ENCODE measurements at regions not wholly inside any gene's neighbourhood (a gene's known extent, or its start where the extent isn't known, plus 50 kb on each side); places are given as distances from the start of the nearest gene placed in this dataset.
A peak's percentile ranks its signal among the peaks of the same experiment; 100 is the strongest.

DNA sequence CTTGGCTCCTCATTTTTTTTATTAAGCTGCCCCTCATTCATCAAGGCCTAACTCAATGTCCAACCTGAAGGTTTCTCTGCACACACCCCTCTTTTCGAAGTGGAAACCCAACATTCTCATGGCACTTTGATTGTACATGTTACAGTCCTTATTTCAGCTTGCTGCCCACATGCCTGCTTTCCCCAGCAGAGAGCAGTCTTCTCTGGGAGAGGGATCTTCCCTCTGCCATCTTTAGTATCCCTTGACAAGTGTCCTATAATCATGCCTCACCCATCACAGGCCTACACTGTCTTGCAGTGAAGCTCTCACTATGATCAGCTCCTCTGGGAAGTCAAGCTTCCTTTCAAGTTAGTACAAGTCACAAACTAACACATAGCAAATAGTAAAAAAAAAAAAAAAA lies 175.1 kb downstream of the ACER2 start:
- FAIRE-seq = no peak

DNA sequence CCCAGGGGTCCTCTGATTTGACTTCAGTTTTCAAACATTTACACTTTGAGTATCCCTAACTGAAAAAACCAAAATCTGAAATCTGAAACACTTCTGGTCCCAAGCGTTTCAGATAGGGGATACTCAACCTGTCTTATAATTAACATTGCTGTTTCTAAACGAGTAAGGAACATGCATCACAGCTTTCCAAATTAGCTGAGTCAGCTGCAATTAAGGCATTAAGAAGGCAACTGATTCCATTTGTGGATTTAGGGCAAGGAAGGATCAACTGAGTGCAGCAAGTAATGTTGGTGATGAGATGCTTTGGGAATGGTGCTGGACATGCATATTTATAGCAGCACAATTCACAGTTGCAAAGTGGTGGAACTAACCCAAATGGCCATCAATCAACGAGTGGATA lies 168.6 kb downstream of the ACER2 start:
- FAIRE-seq = no peak

DNA sequence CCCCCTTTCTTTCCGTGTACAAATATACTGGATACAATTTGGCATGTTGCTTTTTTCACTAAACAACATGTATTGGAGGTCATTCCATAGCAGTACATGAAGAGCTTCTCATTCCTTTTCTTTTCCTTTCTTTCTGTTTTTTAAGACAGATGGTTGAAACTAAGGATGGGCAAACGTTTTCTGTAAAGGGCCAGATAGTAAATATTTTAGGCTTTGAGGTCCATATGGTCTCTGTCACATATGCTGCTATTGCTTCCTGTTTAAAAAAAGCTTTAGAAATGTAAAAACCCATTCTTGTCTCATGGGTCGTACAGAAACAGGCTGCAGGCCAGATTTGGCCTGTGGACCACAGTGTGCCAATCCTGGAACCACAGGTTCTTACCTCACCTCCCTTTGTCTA lies 160.1 kb downstream of the ACER2 start:
- FAIRE-seq = no peak

DNA sequence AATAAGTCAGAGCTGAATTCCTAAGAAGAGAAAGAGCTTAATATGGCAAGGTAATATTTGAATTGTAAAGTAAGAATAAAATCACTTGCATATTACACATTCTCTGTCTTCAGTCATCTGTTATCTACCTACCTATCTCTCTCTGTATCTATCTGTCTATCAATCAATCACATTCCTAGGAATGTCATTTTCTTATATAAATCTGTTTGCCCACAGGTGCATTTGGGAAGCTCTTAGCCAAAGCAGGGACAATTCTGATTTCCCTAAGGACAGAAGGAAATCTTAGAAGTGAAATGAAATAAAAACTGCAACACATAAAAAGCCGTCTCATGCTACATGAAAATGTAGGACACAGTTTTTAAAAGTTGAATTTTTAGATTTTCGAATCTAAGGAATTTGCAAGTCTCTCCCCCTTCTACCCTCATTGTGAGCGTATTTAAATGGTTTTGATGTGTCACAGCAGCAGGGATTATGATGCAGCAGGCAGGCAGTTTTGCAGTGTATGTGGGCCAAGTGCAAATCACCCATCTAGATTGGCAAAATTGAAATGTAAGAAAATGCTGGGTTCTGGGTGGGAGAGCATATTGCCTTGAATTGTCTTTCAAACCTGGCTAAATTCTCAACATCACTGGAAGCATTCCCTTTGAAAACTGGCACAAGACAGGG lies 155.7 kb downstream of the ACER2 start:
- no peak for FAIRE-seq

DNA sequence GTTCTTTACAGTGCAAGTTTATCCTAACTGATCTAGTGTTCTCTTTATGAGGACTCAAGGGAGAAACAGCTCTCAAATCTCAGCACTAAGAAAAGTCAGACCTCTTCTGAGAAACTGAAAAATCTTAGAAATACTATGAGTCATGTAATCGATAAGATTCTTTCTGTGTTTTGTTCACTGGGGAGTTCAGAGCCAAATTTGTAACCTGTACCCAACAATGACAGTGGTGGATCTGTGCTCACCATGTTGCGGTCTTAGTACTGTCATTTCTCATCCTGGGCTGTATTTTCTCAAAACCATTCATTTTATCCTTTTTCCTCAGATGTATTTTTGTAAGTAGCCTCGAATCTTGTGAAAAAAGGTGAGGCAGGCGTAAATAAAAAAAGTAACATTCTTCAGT lies 146.4 kb downstream of the ACER2 start:
- FAIRE-seq = no peak

DNA sequence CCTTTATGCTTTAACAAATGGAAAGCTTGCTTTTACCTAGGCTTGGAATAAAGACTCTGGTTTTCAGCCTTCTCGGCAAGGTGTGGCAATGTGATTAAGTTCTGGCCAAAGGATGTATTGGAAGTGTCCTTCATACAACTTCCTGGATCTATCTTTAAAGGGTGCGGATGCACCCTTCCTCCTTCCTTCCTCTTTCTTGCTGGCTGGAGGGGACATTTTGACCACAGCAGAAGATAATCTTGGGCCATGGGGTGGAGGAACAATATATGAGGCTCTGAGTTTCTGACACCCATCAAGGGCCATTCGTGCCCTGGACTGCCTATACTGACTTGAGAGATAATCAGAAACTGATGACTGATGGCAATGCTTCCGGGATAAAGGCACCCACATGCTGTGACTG lies 145.7 kb downstream of the ACER2 start:
- no peak for FAIRE-seq

DNA sequence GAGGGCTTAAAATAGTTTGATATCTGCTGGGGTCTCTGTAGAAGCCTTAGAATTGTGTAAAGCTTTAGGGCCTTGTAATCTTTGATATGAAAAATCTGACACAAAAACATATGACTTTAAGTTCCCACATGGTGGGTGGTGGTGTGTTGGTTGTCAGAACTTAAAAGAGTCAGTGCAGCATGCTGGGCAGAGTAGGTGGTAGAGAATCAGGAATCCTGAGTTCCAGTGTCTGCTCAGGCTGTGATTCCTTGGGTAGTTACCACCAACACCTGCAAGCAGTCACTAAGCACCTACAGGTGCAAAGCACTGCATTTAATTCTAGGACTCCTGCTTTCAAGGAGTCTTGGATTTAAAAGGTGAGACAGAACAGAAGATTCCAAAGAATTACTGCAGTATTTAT lies 144.6 kb downstream of the ACER2 start:
- FAIRE-seq = no peak

DNA sequence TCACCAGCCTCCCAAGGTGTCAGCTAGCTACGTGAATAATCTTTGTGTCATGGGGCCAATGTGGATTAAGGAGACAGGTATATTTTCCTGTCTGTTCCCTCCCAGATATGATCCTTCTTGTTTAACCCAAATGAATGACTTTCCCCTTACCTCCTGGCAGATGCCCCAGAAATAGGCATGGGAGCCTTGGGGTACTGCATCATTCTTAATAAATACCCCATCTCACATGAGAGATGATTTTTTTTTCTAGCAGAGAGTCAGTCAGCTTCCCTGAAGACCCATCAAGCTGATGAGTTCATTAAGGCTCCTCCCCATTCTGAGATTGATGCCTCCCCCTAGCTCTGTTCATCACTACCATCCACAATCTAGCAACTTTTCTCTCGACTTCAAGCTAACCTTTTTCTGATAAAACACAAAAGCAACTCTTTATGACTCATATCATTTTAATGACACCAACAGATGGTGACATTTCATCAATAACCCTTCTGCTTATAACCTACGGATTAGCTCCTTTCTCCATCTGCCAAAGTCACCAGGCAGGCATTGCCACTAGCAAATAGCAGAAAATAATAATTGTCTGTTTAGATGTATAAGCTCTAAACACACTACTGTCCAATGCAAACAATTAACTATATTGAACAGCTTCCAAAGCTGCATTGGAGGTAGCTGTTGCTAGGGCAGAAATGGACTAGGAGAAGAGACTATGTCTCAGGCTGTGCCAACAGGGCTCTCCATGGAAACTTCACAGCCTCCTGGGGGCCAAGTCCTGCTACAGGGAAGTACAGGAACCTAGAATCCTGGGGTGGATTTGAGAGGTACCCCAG lies 143.7 kb downstream of the ACER2 start:
- FAIRE-seq = peak; percentile 92

DNA sequence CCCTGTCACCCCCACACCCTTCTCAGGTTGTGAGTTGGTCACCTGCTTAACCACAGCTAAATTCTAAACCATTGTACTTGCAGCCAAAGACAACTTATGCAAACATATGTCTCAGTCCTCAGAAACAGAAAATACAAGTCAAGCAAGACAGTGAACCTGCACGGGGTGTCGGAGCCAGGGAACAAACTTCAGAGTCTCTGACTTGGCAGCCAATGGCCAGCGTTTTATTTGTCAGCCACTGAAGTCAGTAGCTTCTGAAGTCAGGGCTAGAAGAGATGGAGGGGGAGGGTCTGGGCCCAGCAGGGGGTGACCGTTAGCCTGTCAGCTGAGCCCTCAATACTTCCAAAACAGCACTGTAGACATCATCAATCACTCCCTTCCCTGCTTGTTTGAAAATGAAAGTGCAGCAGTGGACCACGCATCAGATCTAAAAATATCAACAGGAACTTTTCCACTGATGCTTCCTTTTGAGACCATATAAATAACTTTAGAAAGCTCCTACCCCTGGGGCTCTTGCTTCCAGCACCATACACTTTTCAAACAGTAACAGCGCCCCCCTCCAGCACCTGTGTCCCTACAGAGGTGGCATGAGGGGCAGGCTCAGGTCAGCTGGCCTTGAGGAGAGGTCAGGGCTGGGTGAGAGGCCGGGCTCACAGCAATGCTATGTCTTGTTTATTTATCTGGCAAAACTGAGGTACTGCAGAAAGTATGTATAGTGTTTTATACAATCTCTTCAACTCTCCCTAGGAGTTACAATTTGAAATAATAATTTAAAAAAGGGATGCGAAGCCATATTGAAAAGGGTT lies 142.5 kb downstream of the ACER2 start:
- no peak for FAIRE-seq

DNA sequence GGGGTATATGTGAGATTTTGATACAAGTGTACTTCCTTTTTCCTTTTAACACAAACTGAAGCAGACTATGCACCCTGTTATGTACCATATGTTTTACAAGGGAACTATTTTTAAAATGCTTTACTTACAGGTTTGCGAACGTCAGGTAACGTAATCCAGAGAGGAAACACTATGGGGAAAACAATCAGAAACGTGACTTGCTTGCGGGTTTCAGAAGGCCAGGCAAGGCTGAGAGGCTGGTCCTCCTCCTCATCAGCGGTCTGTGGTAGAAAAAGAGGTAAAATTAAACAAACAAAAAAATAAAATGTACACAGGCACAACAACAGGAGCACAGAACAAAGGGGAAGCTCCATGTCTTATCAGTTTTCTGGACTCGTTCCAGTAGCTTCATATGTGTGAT lies 141.2 kb downstream of the ACER2 start:
- no peak for FAIRE-seq

DNA sequence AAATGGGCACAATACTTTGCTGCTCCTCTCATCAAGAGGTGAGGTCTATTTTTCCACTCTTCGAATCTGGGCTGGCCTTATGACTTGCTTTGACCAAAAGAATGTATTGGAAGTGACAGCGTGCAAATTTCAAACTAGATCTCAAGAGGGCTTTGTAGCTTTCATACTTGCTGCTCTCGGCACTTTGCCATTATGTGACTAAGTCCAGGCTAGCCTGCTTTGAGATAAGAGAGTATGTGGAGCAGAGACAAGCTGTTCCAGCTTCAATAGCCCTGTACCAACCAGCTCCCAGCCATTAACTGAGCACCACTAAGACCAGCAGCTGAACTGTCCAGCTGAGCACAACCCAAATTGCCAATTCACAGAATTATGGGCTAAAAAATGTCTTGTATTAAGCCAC lies 124.6 kb downstream of the ACER2 start:
- FAIRE-seq = no peak

DNA sequence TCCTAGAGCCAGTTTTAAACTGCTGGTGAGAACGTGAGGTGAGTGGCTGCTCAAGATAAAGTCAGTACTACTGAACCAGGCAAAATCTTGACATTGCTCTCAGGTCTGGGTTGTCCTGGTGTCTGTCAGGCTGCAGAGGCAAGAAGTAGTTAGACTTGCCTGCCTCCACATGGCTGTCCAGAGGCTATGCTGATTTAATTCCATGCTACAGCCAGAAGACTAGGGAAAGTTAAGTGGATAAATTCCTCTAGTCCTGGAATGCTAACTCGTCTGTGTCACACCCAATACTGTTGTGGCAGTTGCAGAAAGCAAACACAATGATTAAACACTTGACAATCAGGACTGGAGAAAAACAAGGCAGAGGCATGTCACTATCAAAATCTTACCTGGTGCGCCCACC lies 118.9 kb downstream of the ACER2 start:
- no peak for FAIRE-seq

DNA sequence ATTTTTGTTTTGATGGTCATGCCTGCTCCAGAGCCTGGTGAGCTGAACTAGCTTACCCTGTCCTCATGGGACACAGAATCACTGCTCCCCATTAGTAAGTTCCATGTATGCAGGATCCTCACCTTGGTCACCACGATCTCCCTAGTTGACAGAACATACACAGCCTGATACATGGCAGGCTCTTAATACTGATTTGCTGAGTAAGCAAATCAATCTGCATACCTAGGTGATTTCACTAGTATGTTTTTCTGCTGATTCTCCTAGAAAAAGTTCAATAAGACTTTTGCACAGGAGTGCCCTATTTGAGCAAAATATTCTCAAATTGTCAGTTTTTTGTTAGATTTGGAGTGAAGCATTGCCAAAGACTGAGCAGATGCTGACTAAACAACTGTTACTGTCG lies 113.7 kb downstream of the ACER2 start:
- FAIRE-seq = no peak

DNA sequence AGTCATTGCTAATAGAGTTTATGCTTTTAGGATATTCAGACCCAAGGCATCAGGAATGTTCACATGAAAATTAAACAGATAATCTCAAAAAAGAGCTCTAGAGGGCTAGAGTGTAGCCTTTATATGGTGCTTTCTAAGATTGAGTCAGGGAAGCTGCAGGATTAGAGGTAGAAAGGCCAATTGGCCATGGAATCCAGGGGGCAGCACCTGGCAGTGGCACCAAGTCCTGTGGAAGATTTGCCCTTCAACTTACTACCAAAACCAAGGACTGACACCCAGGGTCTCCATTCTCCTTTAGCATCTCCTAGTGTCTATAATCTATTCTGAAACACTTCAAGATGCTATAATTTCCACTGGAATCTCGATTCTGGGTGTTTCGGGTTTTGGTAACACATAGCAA lies 112.4 kb downstream of the ACER2 start:
- FAIRE-seq = no peak

DNA sequence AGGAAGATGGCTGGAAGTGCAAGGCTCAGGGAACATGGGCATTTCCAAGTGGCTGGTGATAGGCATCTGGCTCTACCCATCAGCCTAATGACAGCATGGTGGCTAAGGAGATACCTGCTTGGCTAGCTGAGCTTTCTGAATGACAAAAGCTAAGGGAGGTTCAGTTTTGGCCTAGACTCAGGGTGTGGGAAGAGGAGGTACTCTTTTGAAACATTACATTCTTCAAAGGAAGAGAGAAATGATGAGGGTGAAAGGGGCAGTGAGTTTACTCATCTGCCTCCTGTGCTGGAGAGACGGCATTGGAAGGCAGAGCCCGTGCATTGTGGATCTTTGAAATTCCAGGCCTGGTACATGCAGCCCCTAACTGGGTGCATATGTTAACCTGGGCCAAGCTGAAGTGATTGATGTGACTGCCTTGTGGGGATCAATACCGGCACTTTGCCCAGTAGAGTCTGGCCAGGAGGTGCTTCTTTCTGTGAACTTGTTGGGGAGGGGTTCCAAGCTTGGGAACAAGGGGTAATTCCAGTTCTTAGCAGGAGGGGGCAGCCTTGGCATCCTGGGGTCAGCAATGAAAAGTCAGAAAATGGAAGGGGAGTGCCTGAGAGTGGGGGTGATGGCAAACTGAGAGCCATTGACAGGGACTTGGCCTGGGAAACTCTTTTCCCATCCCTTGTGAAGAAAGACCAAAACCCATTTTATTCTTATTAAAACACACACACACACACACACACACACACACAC lies 108.6 kb downstream of the ACER2 start:
- FAIRE-seq = no peak

DNA sequence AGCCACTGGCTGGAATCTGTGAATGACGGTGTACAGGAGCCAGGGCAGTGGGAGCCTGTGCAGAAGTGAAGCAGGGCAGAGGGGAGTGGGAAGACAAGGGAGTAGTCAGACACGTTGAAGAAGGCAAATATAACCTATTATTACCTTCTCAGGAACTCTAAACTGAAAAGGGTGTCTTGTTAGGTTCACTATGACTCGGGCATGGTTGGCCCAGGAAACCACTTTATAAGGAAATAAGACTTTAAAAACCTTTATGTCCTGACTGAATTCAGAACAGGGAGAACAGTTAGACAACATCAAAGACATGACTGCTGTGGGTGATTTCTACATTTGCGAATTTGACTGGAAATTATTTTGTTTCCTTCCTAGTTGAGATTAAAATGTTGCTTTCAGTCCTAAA lies 107.5 kb downstream of the ACER2 start:
- no peak for FAIRE-seq

DNA sequence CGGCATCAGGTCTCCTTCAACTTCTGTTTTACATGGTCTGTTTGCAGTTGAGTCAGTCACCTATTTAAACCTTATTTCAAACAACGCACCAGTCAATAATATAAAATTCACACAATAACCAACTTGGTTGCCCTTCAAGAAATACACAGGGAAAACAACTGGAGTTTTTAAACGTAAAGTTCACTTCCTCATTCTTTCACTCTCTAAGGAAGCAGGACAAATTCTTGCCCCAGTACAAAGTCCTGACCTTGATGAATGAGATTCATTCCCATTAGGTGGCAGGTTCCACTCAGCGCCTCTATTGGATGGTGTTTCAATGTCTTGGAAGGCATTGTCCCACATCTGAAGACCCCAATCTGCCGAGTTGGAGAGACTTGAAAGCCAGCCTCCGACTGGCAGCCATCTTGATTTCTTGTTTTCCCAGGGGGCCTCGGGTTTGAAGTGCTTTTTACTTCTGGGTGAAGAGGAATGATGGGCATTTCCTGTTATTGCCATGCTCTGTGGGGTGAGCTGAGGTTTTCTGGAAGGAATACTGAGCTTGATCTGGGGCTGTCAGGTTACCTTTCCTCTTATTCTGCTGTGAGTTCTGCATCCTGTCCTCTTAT lies 105.0 kb downstream of the ACER2 start:
- FAIRE-seq = no peak

DNA sequence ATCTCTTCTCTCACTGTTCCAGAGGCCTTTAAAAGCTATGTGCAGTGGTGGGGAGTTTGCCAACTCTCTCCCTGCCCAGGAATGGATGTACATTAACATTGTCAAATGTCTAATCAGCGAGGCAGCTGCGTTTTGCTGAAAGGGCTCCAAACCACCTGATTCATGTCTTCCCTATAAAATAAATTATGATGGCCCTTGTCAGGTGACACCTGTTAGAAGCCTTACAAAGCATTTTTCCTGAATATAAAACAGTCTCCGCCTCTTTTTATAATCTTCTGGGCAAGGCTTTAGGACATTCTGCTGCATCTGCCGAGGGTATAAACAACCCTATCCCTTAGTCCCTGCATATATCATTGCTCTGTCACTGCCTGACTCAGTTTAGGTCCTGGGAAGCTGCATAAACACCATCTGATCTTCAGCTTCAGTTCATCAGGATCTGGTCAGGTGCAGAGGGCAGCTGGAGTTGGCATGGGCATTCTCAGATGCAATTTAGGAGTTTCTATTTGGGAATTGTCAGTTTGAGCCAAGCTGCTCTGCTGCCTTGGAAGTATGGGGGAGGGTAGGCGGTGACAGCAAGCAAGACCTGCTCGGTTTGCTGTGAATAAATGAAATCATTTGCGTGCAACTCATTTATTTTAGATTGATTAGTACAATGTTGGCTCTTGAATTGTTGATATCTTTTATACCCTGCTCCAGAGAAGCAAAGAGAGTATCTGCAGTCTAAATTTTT lies 103.5 kb downstream of the ACER2 start:
- no peak for FAIRE-seq

DNA sequence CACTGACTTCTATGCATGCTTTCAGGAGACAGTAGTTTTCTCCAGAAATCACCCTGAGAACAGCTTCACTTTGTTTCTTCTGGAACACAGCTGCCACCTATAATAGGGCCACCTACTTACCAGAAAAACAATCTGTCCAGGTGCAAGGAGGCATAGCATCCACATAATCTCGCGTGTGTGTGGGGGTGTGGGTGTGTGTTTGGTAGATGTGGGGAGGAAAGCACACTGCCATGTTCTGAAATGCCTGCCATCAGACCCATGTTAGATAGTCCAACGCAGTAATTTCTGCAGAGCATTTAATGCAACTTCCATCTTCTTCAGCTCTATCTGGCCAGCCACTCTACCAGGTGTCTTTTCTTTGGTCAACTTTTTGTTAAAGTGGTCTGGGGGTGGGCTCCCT lies 102.9 kb downstream of the ACER2 start:
- FAIRE-seq = no peak

DNA sequence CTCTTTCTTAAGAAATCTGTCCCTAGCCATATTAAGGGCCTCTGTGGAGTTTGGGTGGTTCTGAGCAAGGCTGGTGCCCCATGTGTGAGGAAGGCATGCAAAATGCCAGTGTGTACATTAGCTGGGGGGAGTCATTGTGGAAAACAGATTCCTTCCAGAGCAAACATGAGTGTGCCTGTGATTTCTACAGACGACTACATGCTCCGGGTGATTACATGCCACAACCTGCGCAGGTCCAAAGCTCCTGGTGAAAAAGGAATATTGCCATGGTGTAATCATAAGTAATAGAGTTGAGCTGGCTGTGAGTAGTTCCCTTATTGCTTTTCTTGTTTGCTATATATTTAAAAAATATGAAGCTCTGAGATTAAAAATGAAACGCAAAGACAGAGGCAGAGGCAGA lies 102.1 kb downstream of the ACER2 start:
- FAIRE-seq = no peak

All from islet of Langerhans (tissue), 1 donor.